ENCODE measurements at regions not wholly inside any gene's neighbourhood (a gene's known extent, or its start where the extent isn't known, plus 50 kb on each side); places are given as distances from the start of the nearest gene placed in this dataset.
A peak's percentile ranks its signal among the peaks of the same experiment; 100 is the strongest.

- Histone ChIP-seq H3K27ac (peak overlapping the region in 1 of 10 donors; percentile 77), H3K36me3 (no peaks in the 10 kb centered on the region), H3K4me3 (no peak overlapping the region), H3K4me1 (peaks cover 0 to 28% (median 0%) of the 10 kb centered on the region in 9 donors), H3K27me3 (no peaks in the 10 kb centered on the region), H3K9me3 (peaks cover 0 to 10% (median 0%) of the 10 kb centered on the region in 11 donors)
- TF ChIP-seq CTCF (IDR thresholded peaks at IDR 0.05), result no peak
- ATAC-seq, result peak in 3 of 8 donors; percentile 67 to 81 (median 73)
- DNase-seq, result no peak
- intact Hi-C loops (cut with DNase I), result no loop called here
- WGBS, 2 donors, result 82 to 86% methylated on average over 3 of the region's 3 CpGs
Measured at GRCh38 chr4:11489453-11490083, 60.9 kb upstream of the HS3ST1 start.

GRCh38 chr4:11488657-11489452, 60.2 kb upstream of the HS3ST1 start:
- intact Hi-C loops (cut with DNase I), result no loop called here
- peak in 1 of 9 donors; percentile 7 for TF ChIP-seq CTCF (IDR thresholded peaks at IDR 0.05)
- Histone ChIP-seq H3K36me3 (no peaks in the 10 kb centered on the region), H3K9me3 (peaks cover 0 to 10% (median 0%) of the 10 kb centered on the region in 11 donors), H3K4me3 (no peak overlapping the region), H3K4me1 (peaks cover 0 to 28% (median 0%) of the 10 kb centered on the region in 9 donors), H3K27ac (peak overlapping the region in 1 of 10 donors; percentile 65), H3K27me3 (no peaks in the 10 kb centered on the region)
- DNase-seq (no peak), ATAC-seq (no peak)
- 80 to 89% methylated on average over 6 of the region's 6 CpGs for WGBS, 2 donors

- H3K9me3 ChIP-seq, result peaks cover 0 to 10% (median 0%) of the 10 kb centered on the region in 11 donors
- WGBS, 2 donors, result 60 to 70% methylated on average over 3 of the region's 3 CpGs
- peak overlapping the region in 1 of 10 donors; percentile 65 for H3K27ac ChIP-seq
- intact Hi-C loops (cut with DNase I), result no loop called here
- DNase-seq (no peak), ATAC-seq (no peak)
- no peaks in the 10 kb centered on the region for H3K27me3 ChIP-seq
- peaks cover 0 to 30% (median 0%) of the 10 kb centered on the region in 9 donors for H3K4me1 ChIP-seq
- no peaks in the 10 kb centered on the region for H3K36me3 ChIP-seq
- no peak for TF ChIP-seq CTCF (IDR thresholded peaks at IDR 0.05)
- no peak overlapping the region for H3K4me3 ChIP-seq
Measured at GRCh38 chr4:11487868-11488544, 59.3 kb upstream of the HS3ST1 start.

GRCh38 chr4:11487139-11487538, 58.4 kb upstream of the HS3ST1 start:
- no peak for TF ChIP-seq CTCF (IDR thresholded peaks at IDR 0.05)
- H3K27ac ChIP-seq, result peak overlapping the region in 1 of 10 donors; percentile 22
- DNase-seq, result no peak
- H3K4me3 ChIP-seq, result no peak overlapping the region
- H3K27me3 ChIP-seq, result no peaks in the 10 kb centered on the region
- intact Hi-C loops (cut with DNase I), result no loop called here
- H3K9me3 ChIP-seq, result peaks cover 0 to 4% (median 0%) of the 10 kb centered on the region in 11 donors
- H3K4me1 ChIP-seq, result peaks cover 0 to 39% (median 0%) of the 10 kb centered on the region in 9 donors
- H3K36me3 ChIP-seq, result no peaks in the 10 kb centered on the region
- ATAC-seq, result no peak
